GM21447 (cell line): ENCODE measurements at regions not wholly inside any gene's neighbourhood (a gene's known extent, or its start where the extent isn't known, plus 50 kb on each side); places are given as distances from the start of the nearest gene placed in this dataset.

ENCODE experiments used
- ATAC-seq: cut with Tn5 transposase; IDR thresholded peaks from one replicate; pipeline ENCODE4 v1.9.1; 2021; ENCODE audit not compliant: unreplicated experiment

- peak; percentile 93 for ATAC-seq
Observed at GRCh38 chr4:24419181-24420034, 164.9 kb downstream of the DHX15 start.

GRCh38 chr4:24417206-24417605 lies 167.1 kb downstream of the DHX15 start:
- ATAC-seq = no peak

DNA sequence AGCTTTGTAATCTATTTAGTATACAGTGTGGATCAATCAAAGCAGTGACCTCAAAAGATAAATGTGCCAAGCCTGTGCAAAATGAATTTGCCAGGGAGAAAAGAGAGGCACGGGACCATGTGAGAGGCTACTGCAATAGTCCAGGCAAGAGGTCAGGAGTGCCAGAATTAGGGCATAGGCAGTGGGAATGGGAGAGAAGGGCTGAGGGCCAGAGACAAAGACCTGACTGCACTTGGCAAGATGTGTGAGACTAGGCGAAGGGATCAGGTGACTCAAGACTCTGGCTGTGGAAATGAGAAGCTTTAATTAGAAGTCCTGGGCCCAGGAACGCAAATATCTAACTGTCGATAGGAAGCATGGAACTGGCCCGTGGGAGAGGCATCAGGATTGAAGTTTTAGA lies 168.1 kb downstream of the DHX15 start:
- ATAC-seq = no peak

DNA sequence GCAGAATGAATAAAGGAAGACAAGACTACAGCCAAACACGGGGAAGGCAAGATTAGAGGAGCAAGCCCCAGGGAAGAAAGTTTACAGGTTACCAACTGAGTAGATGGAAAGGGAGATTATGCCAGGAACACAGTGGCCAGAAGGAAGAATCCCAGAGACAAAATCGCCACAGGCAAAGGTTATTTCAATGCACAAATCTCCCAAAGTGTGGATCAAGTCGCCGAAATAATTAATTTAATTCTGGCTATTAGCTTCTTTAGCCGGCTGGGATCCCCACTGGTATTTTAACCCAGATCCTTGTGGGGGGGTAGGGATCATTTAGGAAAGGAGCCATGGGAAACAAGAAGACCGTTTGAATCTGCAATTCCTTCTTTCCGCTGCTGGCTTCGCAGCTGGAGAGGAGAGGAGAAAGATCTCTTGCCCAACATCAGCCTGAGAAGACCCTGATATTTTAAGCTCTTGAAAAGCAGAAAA lies 171.0 kb downstream of the DHX15 start:
- ATAC-seq = no peak

DNA sequence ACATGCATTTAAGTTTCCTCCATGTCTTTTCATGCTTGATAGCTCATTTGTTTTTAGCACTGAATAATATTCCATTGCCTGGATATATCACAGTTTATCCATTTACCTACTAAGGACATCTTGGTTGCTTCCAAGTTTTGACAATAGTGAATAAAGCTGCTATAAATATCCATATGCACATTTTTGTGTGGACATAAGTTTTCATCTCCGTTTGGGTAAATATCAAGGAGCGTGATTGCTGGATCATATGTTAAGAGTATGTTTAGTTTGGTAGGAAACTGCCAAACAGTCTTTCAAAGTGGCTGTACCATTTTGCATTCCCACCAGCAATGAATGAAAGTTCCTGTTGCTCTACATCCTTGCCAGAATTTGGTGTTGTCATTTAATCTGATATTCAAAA lies 172.5 kb downstream of the DHX15 start:
- ATAC-seq = no peak

DNA sequence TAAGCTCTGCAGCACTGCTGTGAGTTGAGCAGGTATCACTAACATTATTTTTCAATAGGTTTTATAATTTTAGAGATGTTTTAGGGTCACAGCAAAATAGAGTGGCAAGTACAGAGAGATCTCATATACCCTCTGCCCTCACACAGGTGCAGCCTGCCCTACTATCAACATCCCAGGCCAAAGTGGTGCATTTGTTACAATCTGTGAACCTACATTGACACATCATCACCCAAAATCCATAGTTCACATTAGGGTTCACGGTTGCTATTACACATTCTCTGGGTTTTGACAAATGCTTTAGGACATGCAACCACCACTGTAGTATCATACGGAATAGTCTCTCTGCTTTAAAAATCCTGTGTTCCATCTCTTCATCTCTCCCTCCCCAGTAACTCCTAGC lies 173.1 kb downstream of the DHX15 start:
- no peak for ATAC-seq

DNA sequence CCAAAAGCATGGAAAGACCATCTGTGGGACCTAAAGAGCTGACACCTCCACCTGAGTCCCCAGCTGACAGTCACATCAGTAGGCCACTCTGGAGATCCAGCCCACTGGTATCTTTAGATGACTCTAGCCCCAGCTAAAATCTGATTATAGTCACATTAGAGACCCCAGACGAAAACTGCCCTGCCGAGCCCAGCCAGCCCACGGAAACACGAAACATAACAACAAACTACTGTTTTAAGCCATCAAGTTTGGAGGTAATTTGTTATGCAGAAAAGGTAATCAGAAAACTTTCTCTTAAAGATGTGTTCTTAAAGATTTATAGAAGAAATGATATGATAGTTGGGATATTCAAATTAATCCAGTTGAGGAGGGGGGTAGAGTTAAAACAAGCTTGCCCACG lies 175.7 kb downstream of the DHX15 start:
- no peak for ATAC-seq

DNA sequence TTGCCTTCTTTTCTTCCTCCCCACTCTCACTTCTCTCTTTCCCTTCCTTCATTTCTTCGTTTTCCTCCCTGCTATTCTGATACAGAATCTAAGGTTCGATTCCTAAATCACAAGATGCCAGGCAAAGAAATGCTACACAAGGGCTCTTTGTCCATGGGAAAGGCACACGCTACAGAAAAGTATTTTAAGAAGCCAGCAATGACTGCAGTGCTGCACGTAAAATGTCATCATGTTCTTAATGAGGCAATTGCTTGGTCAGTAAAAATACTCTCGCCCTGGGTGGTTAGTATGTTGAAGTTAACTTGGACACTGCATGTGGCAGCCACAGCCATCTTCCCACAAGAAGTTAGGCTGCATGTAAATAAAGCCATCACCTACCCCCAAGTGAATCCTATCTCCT lies 178.4 kb downstream of the DHX15 start:
- ATAC-seq = no peak

DNA sequence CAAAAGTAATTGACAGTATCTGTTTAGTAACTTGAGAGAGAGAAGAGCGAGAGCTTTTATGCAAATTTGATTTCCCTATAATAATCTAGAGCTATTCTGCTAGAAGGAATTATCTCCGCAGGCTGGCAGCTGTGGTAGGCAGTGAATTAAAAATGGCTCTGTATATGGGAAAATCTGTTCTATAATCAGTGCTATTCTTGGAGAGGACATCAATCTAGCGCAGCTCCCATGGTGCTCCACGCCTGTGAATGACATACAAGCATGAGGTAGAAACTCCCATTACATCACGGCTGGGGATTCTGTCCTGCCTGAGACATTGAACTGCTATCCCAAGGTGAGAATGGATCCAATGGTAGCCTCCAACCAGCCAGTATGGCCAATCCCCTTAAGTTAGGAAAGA lies 179.0 kb downstream of the DHX15 start:
- ATAC-seq = no peak

GRCh38 chr4:24404281-24404680 lies 180.1 kb downstream of the DHX15 start:
- no peak for ATAC-seq

GRCh38 chr4:24403265-24403664 lies 181.1 kb downstream of the DHX15 start:
- ATAC-seq = no peak

DNA sequence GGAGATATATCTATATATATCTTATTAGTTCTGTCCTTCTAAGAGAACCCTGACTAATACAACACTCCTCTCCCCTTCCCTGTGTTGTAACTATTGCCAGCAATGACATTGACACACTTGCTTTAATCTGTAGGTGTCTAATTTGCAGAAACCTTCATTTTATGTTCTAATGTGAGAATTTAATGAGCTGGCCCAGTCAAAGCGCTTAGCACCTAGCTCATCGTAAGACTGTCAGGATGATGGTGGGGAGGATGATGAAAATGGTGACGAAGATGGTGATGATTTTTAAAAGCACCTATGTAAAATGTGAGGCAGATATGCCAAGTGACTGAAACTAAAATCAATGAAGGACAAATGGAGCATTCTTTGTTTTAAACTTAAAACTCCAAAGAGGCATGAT lies 183.8 kb downstream of the DHX15 start:
- ATAC-seq = no peak

- no peak for ATAC-seq
Observed at GRCh38 chr4:24396988-24397387, 187.4 kb downstream of the DHX15 start.

- ATAC-seq = no peak
Observed at GRCh38 chr4:24395937-24396336, 188.4 kb downstream of the DHX15 start.

- ATAC-seq = no peak
Observed at GRCh38 chr4:24394041-24394440, 190.3 kb downstream of the DHX15 start.

DNA sequence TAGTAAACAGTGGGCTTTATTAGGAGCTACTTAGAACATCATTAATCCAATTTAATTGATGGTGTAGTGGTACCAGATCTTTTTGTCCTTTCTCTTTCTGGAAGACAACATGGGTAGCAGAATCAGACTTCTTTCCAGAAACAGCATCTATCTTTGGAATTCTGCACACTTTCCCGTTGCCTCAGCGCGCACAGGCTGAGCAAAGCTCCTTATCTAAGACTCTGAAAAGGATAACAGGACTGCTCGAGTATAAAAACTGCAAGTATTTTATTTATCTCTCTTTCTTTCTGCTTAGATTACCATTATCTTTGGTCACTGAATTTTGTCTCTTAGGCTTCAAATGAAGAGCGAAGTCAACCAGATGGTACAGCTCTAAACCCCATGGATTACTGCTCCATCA lies 191.7 kb downstream of the DHX15 start:
- ATAC-seq = no peak

DNA sequence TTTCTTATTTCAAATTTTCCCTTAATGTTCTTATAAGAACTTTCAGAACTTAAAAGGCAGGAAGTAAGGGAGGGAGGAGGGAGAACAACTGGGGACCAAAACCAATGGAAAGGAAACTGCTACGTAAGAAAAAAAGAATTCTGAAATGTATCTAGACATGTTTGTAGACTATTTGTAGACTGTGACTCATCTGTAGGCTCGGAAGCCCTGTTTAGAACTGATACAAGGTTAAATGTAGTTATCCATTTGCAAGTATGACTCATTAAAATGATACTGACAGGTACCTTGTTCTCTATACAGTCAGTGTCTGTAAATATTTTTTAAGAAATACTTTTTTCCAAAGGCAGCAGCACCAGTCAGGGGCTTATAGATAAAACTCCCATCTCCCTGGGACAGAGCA lies 202.0 kb downstream of the DHX15 start:
- ATAC-seq = peak; percentile 100

GRCh38 chr4:24380957-24381665 lies 203.2 kb downstream of the DHX15 start:
- ATAC-seq = no peak

DNA sequence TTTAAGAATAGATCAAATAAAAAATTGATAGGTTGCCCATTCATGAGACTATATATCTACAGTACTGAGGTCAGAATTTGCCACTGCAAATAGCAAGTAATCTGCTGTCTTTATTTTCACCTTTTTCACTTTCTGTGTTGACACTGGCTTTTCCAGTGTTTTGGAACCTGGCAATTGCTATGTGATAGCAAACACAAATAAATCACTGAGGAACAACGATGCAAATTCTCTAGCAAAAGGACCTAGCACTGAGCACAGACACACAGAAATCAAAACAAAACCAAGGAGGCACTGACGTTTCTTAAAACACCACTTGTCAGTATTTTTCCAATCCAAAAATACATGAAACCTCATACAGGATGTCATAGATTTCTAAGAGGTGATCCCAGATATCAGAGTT lies 210.7 kb downstream of the DHX15 start:
- ATAC-seq = no peak

GRCh38 chr4:24372881-24373280 lies 211.5 kb downstream of the DHX15 start:
- no peak for ATAC-seq

DNA sequence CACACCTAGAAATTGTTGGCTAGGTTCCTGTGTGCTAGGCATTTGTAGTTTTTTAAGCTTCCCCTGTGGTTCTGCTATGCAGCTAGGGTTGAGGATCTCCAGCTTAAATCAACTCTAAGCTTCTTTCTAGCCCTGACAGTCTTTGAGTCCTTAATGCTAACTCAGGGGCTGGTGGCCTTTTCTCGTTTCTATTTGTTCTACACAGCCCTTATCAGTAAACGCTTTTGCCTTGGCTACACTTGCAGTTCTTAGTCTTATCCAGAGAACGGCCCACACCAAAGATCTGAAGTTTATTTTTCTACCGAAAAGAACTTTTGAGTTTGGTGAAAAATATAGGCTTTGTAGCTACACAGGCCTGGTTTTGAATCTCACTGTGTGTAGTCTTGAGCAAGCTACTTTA lies 212.0 kb downstream of the DHX15 start:
- ATAC-seq = no peak

GRCh38 chr4:24370421-24370820 lies 213.9 kb downstream of the DHX15 start:
- no peak for ATAC-seq
